ENCODE measurements at regions not wholly inside any gene's neighbourhood (a gene's known extent, or its start where the extent isn't known, plus 50 kb on each side); places are given as distances from the start of the nearest gene placed in this dataset.

GRCh38 chr18:71136487-71136886 lies 847.6 kb downstream of the SOCS6 start:
- no peak overlapping the region for H3K27ac Mint-ChIP-seq
- DNase-seq (ENCODE audit: low spot score, unreplicated experiment) = no peak
- H3K4me1 Mint-ChIP-seq (ENCODE audit: low read depth) = no peaks in the 10 kb centered on the region
- no peaks in the 10 kb centered on the region for H3K9me3 Mint-ChIP-seq (ENCODE audit: low read depth)
- TF ChIP-seq, protein P1, sequence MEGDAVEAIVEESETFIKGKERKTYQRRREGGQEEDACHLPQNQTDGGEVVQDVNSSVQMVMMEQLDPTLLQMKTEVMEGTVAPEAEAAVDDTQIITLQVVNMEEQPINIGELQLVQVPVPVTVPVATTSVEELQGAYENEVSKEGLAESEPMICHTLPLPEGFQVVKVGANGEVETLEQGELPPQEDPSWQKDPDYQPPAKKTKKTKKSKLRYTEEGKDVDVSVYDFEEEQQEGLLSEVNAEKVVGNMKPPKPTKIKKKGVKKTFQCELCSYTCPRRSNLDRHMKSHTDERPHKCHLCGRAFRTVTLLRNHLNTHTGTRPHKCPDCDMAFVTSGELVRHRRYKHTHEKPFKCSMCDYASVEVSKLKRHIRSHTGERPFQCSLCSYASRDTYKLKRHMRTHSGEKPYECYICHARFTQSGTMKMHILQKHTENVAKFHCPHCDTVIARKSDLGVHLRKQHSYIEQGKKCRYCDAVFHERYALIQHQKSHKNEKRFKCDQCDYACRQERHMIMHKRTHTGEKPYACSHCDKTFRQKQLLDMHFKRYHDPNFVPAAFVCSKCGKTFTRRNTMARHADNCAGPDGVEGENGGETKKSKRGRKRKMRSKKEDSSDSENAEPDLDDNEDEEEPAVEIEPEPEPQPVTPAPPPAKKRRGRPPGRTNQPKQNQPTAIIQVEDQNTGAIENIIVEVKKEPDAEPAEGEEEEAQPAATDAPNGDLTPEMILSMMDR (IDR thresholded peaks at IDR 0.05; ENCODE audit: unreplicated experiment) = no peak
- H3K36me3 Mint-ChIP-seq (ENCODE audit: insufficient read depth) = no peaks in the 10 kb centered on the region
- no peaks in the 10 kb centered on the region for H3K27me3 Mint-ChIP-seq
- H3K4me3 Mint-ChIP-seq (ENCODE audit: low read depth) = no peak overlapping the region

- no peaks in the 10 kb centered on the region for H3K27me3 Mint-ChIP-seq
- no peak for DNase-seq (ENCODE audit: low spot score, unreplicated experiment)
- no peaks in the 10 kb centered on the region for H3K4me1 Mint-ChIP-seq (ENCODE audit: low read depth)
- TF ChIP-seq, protein P1 (IDR thresholded peaks at IDR 0.05; ENCODE audit: unreplicated experiment) = no peak
- H3K36me3 Mint-ChIP-seq (ENCODE audit: insufficient read depth) = no peaks in the 10 kb centered on the region
- H3K4me3 Mint-ChIP-seq (ENCODE audit: low read depth) = no peak overlapping the region
- no peak overlapping the region for H3K27ac Mint-ChIP-seq
- H3K9me3 Mint-ChIP-seq (ENCODE audit: low read depth) = peaks cover 7% of the 10 kb centered on the region
These were observed 845.3 kb downstream of the SOCS6 start for GRCh38 chr18:71134122-71134521.

DNA sequence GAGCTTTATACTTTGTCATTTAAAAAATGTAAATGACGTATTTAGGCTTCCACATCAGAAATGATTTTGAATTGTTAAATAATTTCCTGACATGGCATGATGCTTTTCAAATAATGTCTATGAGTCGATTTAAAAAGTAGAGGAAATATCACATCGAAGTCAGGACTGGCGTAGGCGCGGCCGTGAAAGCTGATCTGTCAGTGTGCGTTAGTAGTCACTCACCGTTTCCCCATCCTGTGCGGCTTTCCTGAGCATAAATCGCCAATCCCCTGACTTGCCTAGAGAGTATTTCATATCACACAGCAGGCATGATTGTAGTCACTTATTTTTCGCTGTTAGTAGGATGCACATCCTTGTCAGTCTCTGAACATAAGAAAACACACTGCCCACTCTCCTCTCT lies 843.1 kb downstream of the SOCS6 start:
- Mint-ChIP-seq H3K4me1 (ENCODE audit: low read depth) (no peaks in the 10 kb centered on the region), H3K36me3 (ENCODE audit: insufficient read depth) (no peaks in the 10 kb centered on the region), H3K4me3 (ENCODE audit: low read depth) (no peak overlapping the region), H3K27me3 (no peaks in the 10 kb centered on the region), H3K27ac (no peak overlapping the region), H3K9me3 (ENCODE audit: low read depth) (peaks cover 7% of the 10 kb centered on the region)
- TF ChIP-seq, protein P1 (IDR thresholded peaks at IDR 0.05; ENCODE audit: unreplicated experiment) = no peak
- DNase-seq (ENCODE audit: low spot score, unreplicated experiment) = no peak

GRCh38 chr18:71130351-71130750 lies 841.5 kb downstream of the SOCS6 start:
- no peaks in the 10 kb centered on the region for H3K27me3 Mint-ChIP-seq
- no peaks in the 10 kb centered on the region for H3K4me1 Mint-ChIP-seq (ENCODE audit: low read depth)
- H3K9me3 Mint-ChIP-seq (ENCODE audit: low read depth) = peaks cover 7% of the 10 kb centered on the region
- TF ChIP-seq, protein P1 (IDR thresholded peaks at IDR 0.05; ENCODE audit: unreplicated experiment) = no peak
- H3K4me3 Mint-ChIP-seq (ENCODE audit: low read depth) = no peak overlapping the region
- H3K27ac Mint-ChIP-seq = no peak overlapping the region
- no peak for DNase-seq (ENCODE audit: low spot score, unreplicated experiment)
- no peaks in the 10 kb centered on the region for H3K36me3 Mint-ChIP-seq (ENCODE audit: insufficient read depth)

GRCh38 chr18:71125581-71125980 lies 836.7 kb downstream of the SOCS6 start:
- Mint-ChIP-seq H3K36me3 (ENCODE audit: insufficient read depth) (no peaks in the 10 kb centered on the region), H3K27ac (no peak overlapping the region), H3K4me3 (ENCODE audit: low read depth) (no peak overlapping the region), H3K9me3 (ENCODE audit: low read depth) (peaks cover 27% of the 10 kb centered on the region), H3K4me1 (ENCODE audit: low read depth) (no peaks in the 10 kb centered on the region), H3K27me3 (no peaks in the 10 kb centered on the region)
- TF ChIP-seq, protein P1 (IDR thresholded peaks at IDR 0.05; ENCODE audit: unreplicated experiment) = no peak
- no peak for DNase-seq (ENCODE audit: low spot score, unreplicated experiment)
